Kidney glomerular epithelial cell (primary cell): ENCODE measurements at regions not wholly inside any gene's neighbourhood (a gene's known extent, or its start where the extent isn't known, plus 50 kb on each side); places are given as distances from the start of the nearest gene placed in this dataset.
"Not testable (repeated sequence)": the region's sequence is repeated elsewhere in the genome, so short reads cannot be mapped to it uniquely, and the experiment has no call there.

ENCODE experiments used
- DNase-seq: peaks from one replicate; lab custom pipeline; 2025; lab: John Stamatoyannopoulos, UW

DNA sequence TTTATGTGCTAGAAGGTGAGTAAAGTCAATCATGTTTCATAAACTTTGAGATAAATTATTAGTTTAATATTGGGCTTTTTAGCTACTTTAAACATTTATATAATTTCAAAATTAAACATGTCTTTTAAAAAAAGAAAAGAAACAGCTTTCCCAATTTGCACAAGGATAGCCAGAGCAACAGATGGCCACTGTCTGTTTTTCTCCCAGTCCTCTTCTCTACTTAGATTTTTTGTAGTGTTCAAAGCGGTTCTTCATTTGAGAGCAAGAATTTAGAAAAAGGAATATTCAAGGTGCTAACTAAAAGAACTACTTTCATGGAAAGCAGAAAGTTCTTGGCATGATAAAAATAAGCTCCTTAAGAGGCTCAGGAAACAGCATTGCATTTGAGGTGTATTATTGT is 128.3 kb upstream of the MIR17HG start:
- no peak for DNase-seq

- DNase-seq, result no peak
Measured at GRCh38 chr13:91220872-91221271, 126.6 kb upstream of the MIR17HG start.

DNA sequence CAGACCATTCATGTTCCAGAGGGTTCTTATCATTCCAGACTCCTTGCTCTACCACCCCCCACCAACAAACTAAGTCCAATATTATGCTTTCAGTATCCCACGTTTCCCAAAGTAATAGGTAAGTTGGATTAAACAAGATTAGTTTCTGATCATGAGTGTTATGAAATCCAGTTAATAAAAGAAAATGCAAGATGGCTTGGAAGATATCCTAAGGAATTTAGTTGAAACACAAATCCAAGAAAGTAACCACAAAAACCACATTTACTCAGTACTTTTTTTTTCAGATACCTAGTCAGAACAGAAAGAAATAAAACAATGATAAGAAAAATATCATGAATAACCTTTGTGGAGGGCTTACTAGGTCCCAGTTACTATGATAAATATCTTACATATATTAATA is 119.4 kb upstream of the MIR17HG start:
- DNase-seq, result no peak

DNA sequence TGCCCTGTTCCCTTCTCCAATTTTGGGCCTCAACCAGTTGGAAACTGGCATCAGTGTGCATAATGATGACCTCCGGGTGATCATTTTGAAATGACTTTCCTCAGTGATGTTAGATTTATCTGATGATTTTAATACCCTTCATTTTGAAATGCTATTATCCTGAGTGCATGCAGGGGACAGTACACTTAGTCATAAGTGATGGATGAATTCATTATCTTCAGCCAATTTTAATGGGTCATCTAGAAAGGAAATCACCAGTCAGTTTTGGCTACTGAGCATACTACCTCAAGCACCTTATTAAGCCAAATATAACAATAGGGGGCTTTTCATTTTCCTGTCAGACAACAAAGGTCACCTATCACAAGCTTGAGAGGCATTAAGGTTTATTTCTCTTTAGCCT is 118.5 kb upstream of the MIR17HG start:
- DNase-seq, result no peak

GRCh38 chr13:91232716-91233115 is 114.8 kb upstream of the MIR17HG start:
- DNase-seq, result peak; percentile 31

DNA sequence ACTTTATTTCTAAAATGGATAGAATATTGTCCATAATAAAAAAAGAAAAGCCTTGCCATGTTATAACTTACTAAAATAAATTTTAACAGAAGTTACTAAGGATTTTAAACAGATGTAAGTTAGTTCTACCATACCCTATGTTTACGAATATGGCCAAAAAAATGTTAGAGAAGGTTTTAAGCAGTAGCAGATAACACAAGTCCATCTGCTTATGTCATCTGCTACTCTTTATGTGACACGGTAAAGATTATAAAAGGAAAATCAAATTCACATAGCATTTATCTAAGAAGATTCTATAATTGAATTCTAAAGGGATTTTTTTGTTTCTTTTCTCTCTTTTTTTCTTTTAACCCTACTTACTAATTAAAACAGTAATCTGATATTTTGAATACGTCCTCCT is 114.2 kb upstream of the MIR17HG start:
- DNase-seq, result no peak

GRCh38 chr13:91236182-91236581 is 111.3 kb upstream of the MIR17HG start:
- DNase-seq, result no peak

GRCh38 chr13:91236921-91237320 is 110.6 kb upstream of the MIR17HG start:
- DNase-seq, result no peak

- DNase-seq, result no peak
Measured at GRCh38 chr13:91238036-91238435, 109.5 kb upstream of the MIR17HG start.

- DNase-seq, result no peak
Measured at GRCh38 chr13:91240341-91240740, 107.1 kb upstream of the MIR17HG start.

GRCh38 chr13:91241221-91241933 is 106.1 kb upstream of the MIR17HG start:
- DNase-seq, result no peak

DNA sequence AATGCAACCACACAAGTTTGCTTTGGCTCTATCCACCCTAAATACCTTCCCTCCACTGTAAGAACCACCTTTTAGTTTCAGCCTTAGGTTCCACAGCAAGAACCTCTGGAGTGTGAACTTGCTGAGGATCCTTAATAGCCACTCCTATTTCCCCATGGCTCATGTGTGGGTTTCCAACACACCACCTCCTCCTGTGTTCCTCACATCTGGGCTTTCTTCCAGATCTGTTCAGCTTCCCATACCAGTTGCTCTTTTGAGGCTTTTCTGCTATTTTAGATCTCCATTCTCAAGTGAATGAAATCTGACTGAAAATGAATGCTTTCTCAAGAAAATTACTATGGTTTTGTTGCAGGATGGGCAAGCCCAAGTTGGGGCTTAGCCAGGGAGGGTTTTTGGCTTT is 104.8 kb upstream of the MIR17HG start:
- no peak for DNase-seq

DNA sequence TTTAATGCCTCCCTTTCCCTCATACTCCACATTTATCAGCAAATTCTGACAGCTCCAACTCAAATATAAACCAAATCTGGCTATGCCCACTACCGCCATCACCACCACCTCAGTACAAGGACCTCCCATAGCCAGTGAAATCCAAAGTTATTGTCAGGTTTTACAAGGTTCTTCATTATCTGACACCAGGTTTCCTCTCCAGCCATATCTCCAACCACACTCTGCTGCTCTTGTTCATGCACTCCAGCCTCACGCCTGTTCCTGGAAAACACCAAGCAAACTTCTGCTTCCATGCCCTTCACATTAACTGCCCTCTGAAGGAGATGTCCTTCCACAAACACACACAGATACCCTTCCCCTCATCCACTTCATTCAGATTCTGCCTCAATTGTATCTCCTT is 102.2 kb upstream of the MIR17HG start:
- DNase-seq, result no peak

DNA sequence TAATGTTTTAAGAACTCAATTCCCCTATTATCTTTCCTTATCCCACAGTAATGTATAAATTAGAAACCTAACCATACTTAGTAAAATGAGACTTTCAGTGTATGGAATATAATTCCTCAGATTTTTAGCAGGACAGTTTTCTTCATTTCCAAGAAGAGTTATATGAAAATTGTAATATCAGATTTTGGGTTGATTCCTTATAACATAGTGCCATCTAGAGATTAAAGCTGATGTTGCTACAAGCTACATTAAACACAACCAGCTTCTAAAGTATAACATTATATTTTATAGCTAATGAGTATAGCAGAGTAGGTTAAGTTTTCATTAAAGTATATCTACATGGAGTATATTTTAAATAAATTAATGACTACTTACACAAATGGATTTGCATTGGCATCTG is 99.7 kb upstream of the MIR17HG start:
- DNase-seq, result no peak

- DNase-seq, result no peak
Measured at GRCh38 chr13:91248249-91248648, 99.2 kb upstream of the MIR17HG start.

- DNase-seq, result no peak
Measured at GRCh38 chr13:91249370-91249769, 98.1 kb upstream of the MIR17HG start.

- DNase-seq, result no peak
Measured at GRCh38 chr13:91249861-91250260, 97.6 kb upstream of the MIR17HG start.

DNA sequence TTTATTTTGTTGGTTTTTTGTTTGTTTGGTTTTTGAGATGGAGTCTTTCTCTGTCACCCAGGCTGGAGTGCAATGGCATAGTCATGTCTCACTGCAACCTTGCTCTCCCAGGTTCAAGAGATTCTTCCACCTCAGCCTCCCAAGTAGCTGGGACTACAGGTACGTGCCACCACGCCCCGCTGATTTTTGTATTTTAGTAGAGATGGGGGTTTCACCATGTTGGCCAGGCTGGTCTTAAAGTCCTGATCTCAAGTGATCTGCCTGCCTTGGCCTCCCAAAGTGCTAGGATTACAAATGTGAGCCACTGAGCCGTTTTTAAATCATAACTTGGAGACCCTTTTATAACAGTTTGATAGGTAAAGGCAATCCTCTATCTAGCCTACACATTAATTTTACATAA is 95.9 kb upstream of the MIR17HG start:
- DNase-seq, result not testable (repeated sequence)

GRCh38 chr13:91264484-91264883 is 83.0 kb upstream of the MIR17HG start:
- DNase-seq, result no peak

DNA sequence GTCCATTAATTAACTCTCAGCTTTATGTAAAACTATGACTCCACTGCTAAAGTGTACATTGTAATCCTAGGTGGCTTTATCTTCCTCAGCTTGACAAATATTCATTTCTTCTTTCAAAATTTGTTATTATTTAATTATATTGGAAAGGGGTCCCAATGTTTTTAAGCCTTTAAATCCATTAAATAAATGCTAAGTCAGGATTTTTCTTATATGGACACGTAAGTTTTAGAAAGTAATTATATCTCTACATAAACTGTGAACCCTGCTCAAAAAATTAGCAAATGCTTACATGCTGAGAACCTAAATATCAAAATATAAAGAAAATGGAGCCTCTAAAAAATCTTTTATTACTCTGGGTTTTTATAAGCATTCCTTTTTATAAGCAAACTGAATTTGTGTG is 78.2 kb upstream of the MIR17HG start:
- no peak for DNase-seq

DNA sequence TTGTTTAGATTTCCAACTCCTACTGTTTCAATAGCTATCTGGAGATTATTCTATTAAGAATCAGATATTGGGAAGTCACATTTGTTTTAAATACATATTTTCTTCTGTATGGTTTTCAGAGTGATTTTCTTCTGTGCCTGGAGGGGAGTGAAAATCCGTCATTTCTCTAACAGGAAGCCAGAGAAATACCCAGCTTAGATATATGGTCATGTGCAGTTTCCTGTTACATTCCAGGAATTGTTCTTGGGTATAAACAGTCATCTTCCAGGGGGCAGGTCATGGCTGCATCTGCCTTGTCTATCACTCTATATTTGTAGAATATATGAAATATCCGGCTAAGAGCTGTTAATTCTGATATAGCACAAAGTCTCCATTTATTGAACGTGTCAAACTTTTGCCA is 77.5 kb upstream of the MIR17HG start:
- DNase-seq, result no peak

DNA sequence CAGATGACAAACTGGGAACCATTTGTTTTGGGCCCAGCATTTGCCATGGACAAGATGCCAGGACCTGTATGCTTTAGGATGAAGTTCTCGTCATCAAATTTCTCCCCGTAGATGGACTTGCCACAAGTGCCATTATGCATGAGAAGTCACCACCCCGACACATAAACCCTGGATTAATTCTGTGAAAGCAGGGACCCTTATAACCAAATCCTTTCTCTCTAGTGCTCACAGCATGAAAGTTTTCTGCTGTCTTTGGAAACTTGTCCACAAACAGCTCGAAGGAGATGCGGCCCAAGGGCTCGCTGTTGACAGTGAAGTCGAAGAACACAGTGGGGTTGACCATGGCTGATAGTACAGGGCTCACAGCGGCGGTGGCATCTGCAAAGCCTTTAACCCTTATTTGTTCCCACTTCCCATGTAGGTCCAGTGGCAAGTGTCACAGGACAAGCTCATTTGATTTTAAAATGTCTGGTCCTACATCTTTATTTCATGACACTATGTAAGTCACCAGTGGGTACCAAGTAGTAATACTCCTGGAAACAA is 75.2 kb upstream of the MIR17HG start:
- no peak for DNase-seq

DNA sequence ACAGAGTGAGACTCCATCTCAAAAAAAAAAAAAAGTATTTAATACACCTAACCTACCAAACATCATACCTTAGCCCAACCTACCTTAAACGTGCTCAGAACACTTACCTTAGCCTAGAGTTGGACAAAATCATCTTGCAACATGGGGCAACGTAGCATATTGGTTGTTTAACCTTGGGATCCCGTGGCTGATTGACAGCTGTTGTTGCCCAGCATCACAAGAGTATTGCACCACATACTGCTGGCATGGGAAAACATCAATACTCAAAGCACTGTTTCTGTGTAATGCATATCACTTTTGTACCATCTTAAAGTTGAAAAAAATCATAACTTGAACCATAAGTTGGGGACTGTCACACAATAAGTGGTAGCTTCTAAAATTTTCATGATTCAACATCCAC is 73.8 kb upstream of the MIR17HG start:
- no peak for DNase-seq

- no peak for DNase-seq
Measured at GRCh38 chr13:91277013-91277676, 70.3 kb upstream of the MIR17HG start.
